GM19468 (cell line): ENCODE measurements at regions not wholly inside any gene's neighbourhood (a gene's known extent, or its start where the extent isn't known, plus 50 kb on each side); places are given as distances from the start of the nearest gene placed in this dataset.

Experiments used
- ATAC-seq: cut with Tn5 transposase; IDR thresholded peaks from one replicate; pipeline ENCODE4 v1.9.1; 2021; ENCODE audit warnings: mild to moderate bottlenecking, moderate library complexity, moderate number of reproducible peaks; ENCODE audit not compliant: unreplicated experiment; ENCODE audit errors: extremely low read depth

- no peak for ATAC-seq
These were observed 206.4 kb downstream of the REEP3 start for GRCh38 chr10:63727636-63728035.

DNA sequence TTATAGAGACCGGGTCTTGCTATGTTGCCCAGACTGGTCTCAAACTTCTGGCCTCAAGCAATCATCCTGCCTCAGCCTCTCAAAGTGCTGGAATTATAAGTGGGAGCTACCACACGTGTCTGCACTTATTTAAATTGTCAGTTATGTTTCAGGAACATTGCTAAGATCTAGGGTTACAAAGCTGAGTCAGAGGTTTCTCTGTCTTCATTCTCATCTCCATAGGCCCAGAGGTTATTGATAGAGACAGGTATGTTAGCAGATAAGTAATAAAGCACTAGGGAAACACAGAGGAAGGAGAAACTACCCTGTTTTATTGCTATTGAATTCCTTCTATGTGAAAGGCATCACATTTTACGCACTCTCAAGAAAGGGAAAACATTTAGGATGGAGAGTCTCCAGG is 214.1 kb downstream of the REEP3 start:
- ATAC-seq = no peak

GRCh38 chr10:63738410-63738809 is 217.2 kb downstream of the REEP3 start:
- ATAC-seq = no peak

DNA sequence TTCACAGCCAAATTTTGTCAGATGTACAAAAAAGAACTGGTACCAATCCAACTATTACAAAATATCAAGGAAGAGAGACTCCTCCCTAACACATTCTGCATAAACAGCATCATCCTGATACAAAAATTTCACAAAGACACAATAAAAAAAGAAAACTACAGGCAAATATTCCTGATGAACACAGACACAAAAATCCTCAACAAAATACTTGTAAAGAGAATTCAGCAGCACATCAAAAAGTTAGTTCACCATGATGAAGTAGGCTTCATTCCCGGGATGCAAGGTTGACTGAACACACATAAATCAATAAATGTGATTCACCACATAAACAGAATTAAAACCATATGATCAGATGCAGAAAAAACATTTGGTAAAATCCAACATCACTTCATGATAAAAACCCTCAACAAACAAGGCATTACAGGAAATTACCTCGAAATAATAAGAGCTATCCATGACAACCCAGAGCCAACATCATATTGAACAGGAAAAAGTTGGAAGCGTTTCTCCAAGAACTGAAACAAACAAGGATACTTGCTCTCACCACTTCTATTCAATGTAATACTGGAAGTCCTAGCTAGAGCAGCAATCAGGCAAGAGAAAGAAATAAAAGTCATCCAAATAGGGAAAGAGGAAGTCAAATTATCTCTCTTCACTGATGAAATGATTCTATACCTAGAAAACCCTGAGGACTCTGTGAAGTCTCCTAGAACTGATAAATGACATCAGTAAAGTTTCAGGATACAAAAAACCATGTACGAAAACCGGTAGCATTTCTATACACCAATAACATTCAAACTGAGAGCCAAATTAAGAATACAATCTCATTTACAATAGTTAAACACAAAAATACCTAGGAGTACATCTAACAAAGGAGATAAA is 223.1 kb downstream of the REEP3 start:
- no peak for ATAC-seq

DNA sequence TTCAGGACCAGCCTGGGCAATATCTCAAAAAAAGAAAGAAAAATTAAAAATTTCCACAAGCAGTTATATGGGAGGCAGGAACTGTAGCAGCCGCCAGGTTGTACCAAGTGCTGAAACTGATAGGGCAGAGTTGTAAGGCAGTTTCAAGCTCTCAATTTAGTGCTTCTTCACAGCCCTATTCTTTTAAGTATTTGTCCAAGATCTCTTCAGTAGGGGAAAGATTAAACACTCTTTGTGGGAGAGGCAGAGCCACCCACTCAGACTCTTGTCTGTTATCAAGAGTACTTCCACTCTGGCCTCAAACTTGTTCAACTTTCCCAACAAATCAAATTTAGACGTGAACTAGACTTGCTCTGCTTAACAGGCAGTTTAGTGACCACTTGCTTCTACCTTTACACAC is 228.7 kb downstream of the REEP3 start:
- no peak for ATAC-seq

- no peak for ATAC-seq
These were observed 230.6 kb downstream of the REEP3 start for GRCh38 chr10:63751836-63752235.

- ATAC-seq = no peak
These were observed 231.1 kb downstream of the REEP3 start for GRCh38 chr10:63752318-63752717.

DNA sequence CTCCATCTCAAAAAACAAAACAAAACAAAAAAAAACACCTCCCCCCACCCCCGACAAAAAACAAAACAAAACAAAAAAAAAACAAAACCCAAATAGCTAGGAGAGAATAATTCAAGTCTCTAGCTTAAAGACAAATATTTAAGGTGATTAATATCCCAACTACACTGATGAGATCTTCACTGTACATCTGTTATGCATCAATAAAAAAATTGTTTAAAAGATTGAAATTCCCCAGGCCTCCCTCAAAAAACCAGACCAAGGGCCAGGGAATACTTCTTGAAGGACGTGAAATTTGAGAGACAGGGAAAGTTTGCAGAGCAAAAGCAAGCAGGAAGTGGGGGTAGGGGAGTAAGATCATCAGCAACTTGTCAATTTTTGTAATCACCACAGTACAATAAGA is 232.6 kb downstream of the REEP3 start:
- no peak for ATAC-seq

GRCh38 chr10:63755441-63755840 is 234.2 kb downstream of the REEP3 start:
- no peak for ATAC-seq

DNA sequence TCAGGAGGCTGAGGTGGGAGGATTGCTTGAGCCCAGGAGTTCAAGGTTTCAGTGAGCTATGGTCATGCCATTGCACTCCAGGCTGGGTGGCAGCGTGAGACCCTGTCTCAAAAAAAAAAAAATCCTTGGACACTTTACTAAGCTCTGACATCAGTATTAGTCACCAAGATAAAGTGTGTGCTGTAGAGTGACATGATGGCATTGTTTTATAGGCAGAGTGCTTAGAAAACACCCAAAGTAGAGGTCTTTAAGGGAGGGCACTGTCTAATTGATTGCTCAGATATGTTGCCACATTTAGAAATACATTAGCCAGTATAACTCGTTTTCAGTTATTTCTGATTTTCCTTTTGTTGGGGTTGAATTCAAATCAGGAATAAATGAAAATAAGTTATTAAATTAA is 235.9 kb downstream of the REEP3 start:
- no peak for ATAC-seq

- no peak for ATAC-seq
These were observed 236.9 kb downstream of the REEP3 start for GRCh38 chr10:63758080-63758479.

GRCh38 chr10:63759335-63759734 is 238.1 kb downstream of the REEP3 start:
- ATAC-seq = no peak

- ATAC-seq = no peak
These were observed 239.0 kb downstream of the REEP3 start for GRCh38 chr10:63760034-63760707.

- ATAC-seq = no peak
These were observed 239.5 kb downstream of the REEP3 start for GRCh38 chr10:63760708-63761047.

DNA sequence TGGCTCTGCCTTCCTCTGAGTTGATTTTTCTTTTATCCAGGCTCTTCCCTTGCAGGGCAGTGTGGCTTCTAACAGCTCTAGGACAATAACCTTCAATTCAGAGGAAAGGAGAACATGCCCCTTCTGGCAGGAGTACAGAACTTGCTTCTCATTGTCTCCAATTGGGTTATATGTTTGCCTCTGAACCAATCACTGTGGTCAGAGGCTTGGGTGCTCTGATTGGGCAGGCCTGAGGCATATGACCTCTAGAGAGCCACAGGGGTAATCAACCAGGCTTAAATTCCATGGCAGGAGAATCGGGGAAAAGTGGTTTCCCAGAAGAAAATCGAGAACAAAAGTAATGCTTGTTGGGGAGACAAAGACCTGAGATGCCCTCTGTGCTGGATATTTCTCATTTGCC is 240.0 kb downstream of the REEP3 start:
- no peak for ATAC-seq

- no peak for ATAC-seq
These were observed 242.5 kb downstream of the REEP3 start for GRCh38 chr10:63763744-63764143.

GRCh38 chr10:63765126-63765525 is 243.9 kb downstream of the REEP3 start:
- no peak for ATAC-seq

GRCh38 chr10:63766745-63767137 is 245.5 kb downstream of the REEP3 start:
- no peak for ATAC-seq

GRCh38 chr10:63767138-63767801 is 246.1 kb downstream of the REEP3 start:
- ATAC-seq = no peak

DNA sequence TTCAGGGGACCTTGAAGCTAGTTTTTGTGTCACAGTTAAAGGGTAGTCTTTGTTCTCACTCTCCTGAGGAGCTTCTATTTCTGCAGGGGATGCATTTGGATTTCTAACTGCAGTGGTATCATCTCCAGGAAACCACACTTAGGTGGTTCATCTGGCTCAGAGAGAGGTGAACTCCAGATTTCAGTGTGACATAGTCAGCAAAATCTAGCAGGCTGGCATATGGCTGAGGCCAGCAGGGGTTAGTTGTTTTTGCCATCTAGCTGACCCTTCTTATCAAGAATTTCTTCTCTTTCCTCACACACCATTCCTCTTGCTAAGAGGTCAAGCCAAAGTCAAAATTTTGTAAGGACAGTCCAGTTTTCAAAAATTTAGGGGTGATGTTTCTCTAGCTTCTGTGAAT is 248.2 kb downstream of the REEP3 start:
- ATAC-seq = no peak

DNA sequence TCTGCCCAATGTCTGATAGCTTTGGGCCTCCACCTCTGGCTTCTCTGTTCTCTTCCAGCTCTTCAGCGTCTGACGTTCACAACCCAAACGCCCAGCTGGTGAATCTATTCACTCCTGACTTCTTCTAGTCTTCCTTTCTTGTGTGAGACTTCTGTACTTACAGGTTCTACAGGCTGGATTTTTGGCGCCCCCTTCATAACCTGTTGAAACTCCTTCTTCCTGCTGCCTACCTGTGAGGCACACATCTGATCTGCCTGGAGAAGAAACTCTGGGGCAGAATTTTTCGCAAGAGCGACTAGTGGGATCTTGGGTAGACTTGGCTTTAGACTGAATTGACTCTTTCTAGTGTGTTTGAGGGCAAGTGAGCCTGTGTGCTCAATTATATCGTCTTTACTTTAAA is 249.3 kb downstream of the REEP3 start:
- no peak for ATAC-seq
